GM12878 (cell line): ENCODE measurements at regions not wholly inside any gene's neighbourhood (a gene's known extent, or its start where the extent isn't known, plus 50 kb on each side); places are given as distances from the start of the nearest gene placed in this dataset.

ENCODE experiments used
- ATAC-seq: fragments of 200-7000 bp; cut with Tn5 transposase; 3 replicates; pipeline ENCODE4 v1.9.1; 2020; ENCODE audit warnings: mild to moderate bottlenecking, moderate library complexity
- BruUV-seq: library from RNA; stranded (reverse); fragments of 400-500 nt; replicated peaks from 2 replicates; lab custom pipeline; 2021; lab: Mats Ljungman, UMichigan
- CTCF ChIA-PET: fragments of 300-600 bp; sonication (Branson Sonifier 250); formaldehyde crosslinking; extraction: SDS; loops from one replicate; lab custom pipeline; 2021; ENCODE audit warnings: inconsistent platforms; lab: Yijun Ruan, JAX
- POLR2A ChIA-PET: fragments of 350-600 bp; formaldehyde crosslinking; extraction: SDS; loops from one replicate; lab custom pipeline; 2021; ENCODE audit warnings: inconsistent platforms; lab: Charles Lee
- RAD21 ChIA-PET: fragments of 300-600 bp; sonication (Branson Sonifier 250); formaldehyde crosslinking; loops from one replicate; lab custom pipeline; 2023; ENCODE audit warnings: antibody characterized with exemption; ENCODE audit not compliant: unreplicated experiment; lab: Charles Lee
- SMC1A ChIA-PET: fragments of 300-600 bp; sonication (Branson Sonifier 250); formaldehyde crosslinking; loops from one replicate; lab custom pipeline; 2023; ENCODE audit not compliant: unreplicated experiment, uncharacterized antibody; lab: Charles Lee
- DNase-seq: peaks from one replicate; pipeline ENCODE4 v3.0.0-alpha.2; 2011; ENCODE audit warnings: low read depth, low spot score
- FAIRE-seq: peaks from 3 replicates; lab custom pipeline; 2011; peaks lifted over from hg19 to GRCh38; lab: Jason Lieb, UNC
- H2AFZ ChIP-seq: 2 replicates; pipeline ENCODE4 v1.6.0; 2011; ENCODE audit warnings: low read depth, low read length, control low read depth; ENCODE audit not compliant: control insufficient read depth
- H3K27ac ChIP-seq: 2 replicates; pipeline ENCODE4 v1.5.1; 2011; ENCODE audit warnings: control low read depth; ENCODE audit not compliant: control insufficient read depth, insufficient read depth
- H3K27me3 ChIP-seq, 2 experiments: replicated peaks in 1 of 2; 2 replicates each; pipeline versions ENCODE4 v1.6.0 to v1.6.1; 2011; ENCODE audit warnings: low read length in 1 of 2; ENCODE audit not compliant: control insufficient read depth in 2 of 2, insufficient read depth in 2 of 2
- H3K36me3 ChIP-seq, 2 experiments: 2 replicates each; pipeline ENCODE4 v1.5.1; 2011; ENCODE audit warnings: low read length in 1 of 2; ENCODE audit not compliant: control insufficient read depth in 2 of 2, insufficient read depth in 2 of 2
- H3K4me1 ChIP-seq: 2 replicates; pipeline ENCODE4 v1.6.1; 2011; ENCODE audit warnings: mild to moderate bottlenecking, low read length, moderate library complexity, mixed read lengths; ENCODE audit not compliant: control insufficient read depth, insufficient read depth
- H3K4me2 ChIP-seq: 2 replicates; pipeline ENCODE4 v1.6.0; 2011; ENCODE audit warnings: control low read depth; ENCODE audit not compliant: control insufficient read depth, insufficient read depth
- H3K4me3 ChIP-seq: fragments of 200-600 bp; sonication (generic); 2 replicates; pipeline ENCODE4 v1.5.1; 2016
- H3K79me2 ChIP-seq: 2 replicates; pipeline ENCODE4 v1.6.0; 2011; ENCODE audit warnings: low read length; ENCODE audit not compliant: control insufficient read depth, insufficient read depth
- H3K9ac ChIP-seq: 2 replicates; pipeline ENCODE4 v1.8.0; 2011; ENCODE audit warnings: low read length, control low read depth, mixed read lengths; ENCODE audit not compliant: control insufficient read depth, insufficient read depth
- H3K9me3 ChIP-seq: replicated peaks from 3 replicates; pipeline ENCODE4 v1.5.1; 2011; ENCODE audit warnings: mild to moderate bottlenecking, low read length; ENCODE audit not compliant: control insufficient read depth, insufficient read depth
- H4K20me1 ChIP-seq: 2 replicates; pipeline ENCODE4 v1.6.0; 2011; ENCODE audit not compliant: control insufficient read depth, insufficient read depth
- EZH2 ChIP-seq: IDR thresholded peaks from 2 replicates; pipeline ENCODE4 v1.6.1; 2012; ENCODE audit warnings: low read depth, mild to moderate bottlenecking, control low read depth, inconsistent platforms, low read length, borderline replicate concordance; ENCODE audit not compliant: control insufficient read depth
- HCFC1 ChIP-seq: fragments of 150-350 bp; IDR thresholded peaks from 2 replicates; pipeline ENCODE4 v1.6.1; 2014; ENCODE audit warnings: low read length
- MEF2B ChIP-seq: fragments of 450-650 bp; IDR thresholded peaks from 2 replicates; pipeline ENCODE4 v1.6.1; 2018; ENCODE audit warnings: mild to moderate bottlenecking, moderate library complexity; ENCODE audit not compliant: partially characterized antibody, poor library complexity, severe bottlenecking
- RB1 ChIP-seq: fragments of 450-650 bp; formaldehyde crosslinking; IDR thresholded peaks from 2 replicates; pipeline ENCODE4 v1.6.1; 2017; ENCODE audit warnings: mild to moderate bottlenecking, borderline replicate concordance
- WGBS: methylation state at CpG from one replicate; pipeline ENCODE4 v1.1.6; 2016; ENCODE audit warnings: low lambda C conversion rate; ENCODE audit not compliant: insufficient replicate concordance, insufficient coverage; ENCODE audit errors: missing lambda C conversion rate; 5-methylcytosine and 5-hydroxymethylcytosine counted together
- in situ Hi-C: fragments of 300-500 bp; cut with MboI; formaldehyde crosslinking; loops from 9 replicates; pipeline ENCODE4 v1.14.3; 2018; ENCODE audit warnings: mixed read lengths
- intact Hi-C: fragments of 100-400 bp; cut with micrococcal nuclease; formaldehyde crosslinking; loops from one replicate; pipeline ENCODE4 v1.14.2; 2022; ENCODE audit not compliant: unreplicated experiment
- TF ChIP-seq, protein P1 (sequence below): fragments of 450-650 bp; formaldehyde crosslinking; IDR thresholded peaks from 2 replicates; pipeline ENCODE4 v1.4.0; 2020; ENCODE audit warnings: mild to moderate bottlenecking, moderate library complexity
- TF ChIP-seq, protein P2 (sequence below): fragments of 450-650 bp; conservative IDR thresholded peaks from 2 replicates; pipeline ENCODE4 v1.6.1; 2017; ENCODE audit warnings: mild to moderate bottlenecking, moderate library complexity

DNA sequence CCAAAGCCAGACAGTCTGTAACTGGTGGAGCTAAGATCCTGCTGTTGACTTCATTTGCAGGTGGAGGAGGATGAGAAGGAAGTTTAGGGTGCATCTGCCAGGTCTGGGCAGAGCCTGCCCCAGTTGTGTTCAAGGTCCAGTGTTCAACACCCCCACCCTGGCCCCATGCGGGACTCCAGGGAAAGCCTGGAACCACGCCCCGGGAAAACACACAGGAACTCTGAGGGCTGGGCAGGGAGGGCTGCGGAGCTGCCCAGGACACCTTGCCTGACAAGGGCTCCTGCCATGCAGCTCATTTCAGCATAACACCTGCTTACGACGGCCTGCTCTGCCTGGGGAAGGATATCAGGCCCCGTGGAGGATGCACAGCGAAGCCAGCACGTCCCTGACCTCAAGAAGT is 286.3 kb downstream of the XXYLT1 start:
- ChIA-PET RAD21 (no interaction called here), POLR2A (no interaction called here), CTCF (interaction anchor here (1.8 kb wide), 1 partner anchor 302 kb away, joined by 4 read pairs; no protein-coding TSS in a partner anchor), SMC1A (no interaction called here)
- TF ChIP-seq, protein P1, sequence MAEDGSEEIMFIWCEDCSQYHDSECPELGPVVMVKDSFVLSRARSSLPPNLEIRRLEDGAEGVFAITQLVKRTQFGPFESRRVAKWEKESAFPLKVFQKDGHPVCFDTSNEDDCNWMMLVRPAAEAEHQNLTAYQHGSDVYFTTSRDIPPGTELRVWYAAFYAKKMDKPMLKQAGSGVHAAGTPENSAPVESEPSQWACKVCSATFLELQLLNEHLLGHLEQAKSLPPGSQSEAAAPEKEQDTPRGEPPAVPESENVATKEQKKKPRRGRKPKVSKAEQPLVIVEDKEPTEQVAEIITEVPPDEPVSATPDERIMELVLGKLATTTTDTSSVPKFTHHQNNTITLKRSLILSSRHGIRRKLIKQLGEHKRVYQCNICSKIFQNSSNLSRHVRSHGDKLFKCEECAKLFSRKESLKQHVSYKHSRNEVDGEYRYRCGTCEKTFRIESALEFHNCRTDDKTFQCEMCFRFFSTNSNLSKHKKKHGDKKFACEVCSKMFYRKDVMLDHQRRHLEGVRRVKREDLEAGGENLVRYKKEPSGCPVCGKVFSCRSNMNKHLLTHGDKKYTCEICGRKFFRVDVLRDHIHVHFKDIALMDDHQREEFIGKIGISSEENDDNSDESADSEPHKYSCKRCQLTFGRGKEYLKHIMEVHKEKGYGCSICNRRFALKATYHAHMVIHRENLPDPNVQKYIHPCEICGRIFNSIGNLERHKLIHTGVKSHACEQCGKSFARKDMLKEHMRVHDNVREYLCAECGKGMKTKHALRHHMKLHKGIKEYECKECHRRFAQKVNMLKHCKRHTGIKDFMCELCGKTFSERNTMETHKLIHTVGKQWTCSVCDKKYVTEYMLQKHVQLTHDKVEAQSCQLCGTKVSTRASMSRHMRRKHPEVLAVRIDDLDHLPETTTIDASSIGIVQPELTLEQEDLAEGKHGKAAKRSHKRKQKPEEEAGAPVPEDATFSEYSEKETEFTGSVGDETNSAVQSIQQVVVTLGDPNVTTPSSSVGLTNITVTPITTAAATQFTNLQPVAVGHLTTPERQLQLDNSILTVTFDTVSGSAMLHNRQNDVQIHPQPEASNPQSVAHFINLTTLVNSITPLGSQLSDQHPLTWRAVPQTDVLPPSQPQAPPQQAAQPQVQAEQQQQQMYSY (CRISPR knock-in tag): no peak
- Histone ChIP-seq H3K4me1 (no peaks in the 10 kb centered on the region), H3K9me3 (no peaks in the 10 kb centered on the region), H2AFZ (no peak overlapping the region), H3K79me2 (no peaks in the 10 kb centered on the region), H3K4me2 (no peak overlapping the region), H4K20me1 (no peaks in the 10 kb centered on the region), H3K27ac (no peak overlapping the region), H3K36me3 (no peaks in the 10 kb centered on the region), H3K4me3 (no peak overlapping the region), H3K27me3 (no peaks in the 10 kb centered on the region; a peak in 3 of 4 replicates), H3K9ac (no peak overlapping the region)
- in situ Hi-C loops: no loop called here
- FAIRE-seq (no peak), ATAC-seq (no peak), DNase-seq (no peak)
- intact Hi-C loops: no loop called here
- 44% methylated on average over 9 of the region's 9 CpGs for WGBS
- no TSS peak for BruUV-seq

DNA sequence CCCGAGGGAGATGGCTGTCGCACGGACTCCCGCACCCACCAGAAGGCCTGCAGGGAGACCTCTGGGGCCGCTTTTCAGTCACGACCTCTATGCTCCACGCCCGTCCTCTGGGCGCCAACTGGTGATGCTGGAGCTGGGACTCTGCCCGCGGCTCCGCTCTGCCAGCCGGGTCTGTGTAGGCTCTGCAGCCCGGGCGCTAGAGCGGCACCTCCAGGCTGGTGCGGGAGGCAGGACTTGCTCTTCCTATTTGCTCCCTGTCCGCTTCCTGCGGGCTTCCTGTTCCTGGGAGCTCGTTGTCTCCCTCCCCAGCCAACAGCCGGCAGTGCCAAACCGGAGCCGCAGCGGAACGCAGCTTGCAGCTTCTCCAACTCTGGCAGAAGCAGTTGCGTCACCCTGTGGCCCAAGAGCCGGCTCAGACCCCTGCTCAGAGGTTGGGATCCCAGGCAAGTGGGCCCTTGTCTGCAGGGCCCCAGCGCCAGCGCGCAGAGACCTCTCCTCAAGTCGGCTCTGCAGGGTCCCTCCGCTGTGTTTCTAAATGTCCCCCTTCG is 285.9 kb downstream of the XXYLT1 start:
- in situ Hi-C loops: no loop called here
- CTCF ChIA-PET: interaction anchor here (1.8 kb wide), 1 partner anchor 302 kb away, joined by 4 read pairs; no protein-coding TSS in a partner anchor

More for the DNA sequence above, 285.9 kb downstream of the XXYLT1 start:
- POLR2A ChIA-PET: no interaction called here
- no peaks in the 10 kb centered on the region for H3K9me3 ChIP-seq
- no peaks in the 10 kb centered on the region for H4K20me1 ChIP-seq
- H3K27ac ChIP-seq: no peak overlapping the region
- H3K4me1 ChIP-seq: no peaks in the 10 kb centered on the region
- no TSS peak for BruUV-seq
- H3K4me3 ChIP-seq: no peak overlapping the region
- SMC1A ChIA-PET: no interaction called here
- H3K27me3 ChIP-seq: no peaks in the 10 kb centered on the region; a peak in 3 of 4 replicates
- RAD21 ChIA-PET: no interaction called here
- no peak for FAIRE-seq
- intact Hi-C loops: no loop called here
- ATAC-seq: no peak
- H2AFZ ChIP-seq: no peak overlapping the region
- no peaks in the 10 kb centered on the region for H3K79me2 ChIP-seq
- no peak for TF ChIP-seq EZH2
- TF ChIP-seq RB1: no peak
- no peak for TF ChIP-seq MEF2B
- TF ChIP-seq, protein P2, sequence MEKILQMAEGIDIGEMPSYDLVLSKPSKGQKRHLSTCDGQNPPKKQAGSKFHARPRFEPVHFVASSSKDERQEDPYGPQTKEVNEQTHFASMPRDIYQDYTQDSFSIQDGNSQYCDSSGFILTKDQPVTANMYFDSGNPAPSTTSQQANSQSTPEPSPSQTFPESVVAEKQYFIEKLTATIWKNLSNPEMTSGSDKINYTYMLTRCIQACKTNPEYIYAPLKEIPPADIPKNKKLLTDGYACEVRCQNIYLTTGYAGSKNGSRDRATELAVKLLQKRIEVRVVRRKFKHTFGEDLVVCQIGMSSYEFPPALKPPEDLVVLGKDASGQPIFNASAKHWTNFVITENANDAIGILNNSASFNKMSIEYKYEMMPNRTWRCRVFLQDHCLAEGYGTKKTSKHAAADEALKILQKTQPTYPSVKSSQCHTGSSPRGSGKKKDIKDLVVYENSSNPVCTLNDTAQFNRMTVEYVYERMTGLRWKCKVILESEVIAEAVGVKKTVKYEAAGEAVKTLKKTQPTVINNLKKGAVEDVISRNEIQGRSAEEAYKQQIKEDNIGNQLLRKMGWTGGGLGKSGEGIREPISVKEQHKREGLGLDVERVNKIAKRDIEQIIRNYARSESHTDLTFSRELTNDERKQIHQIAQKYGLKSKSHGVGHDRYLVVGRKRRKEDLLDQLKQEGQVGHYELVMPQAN: no peak
- TF ChIP-seq HCFC1: no peak
- H3K9ac ChIP-seq: no peak overlapping the region
- H3K4me2 ChIP-seq: no peak overlapping the region
- whole genome bisulfite sequencing: 58% methylated on average over 33 of the region's 33 CpGs
- no peak for DNase-seq
- no peaks in the 10 kb centered on the region for H3K36me3 ChIP-seq
